SK-MEL-5 (cell line): ENCODE measurements at regions not wholly inside any gene's neighbourhood (a gene's known extent, or its start where the extent isn't known, plus 50 kb on each side); places are given as distances from the start of the nearest gene placed in this dataset.
A peak's percentile ranks its signal among the peaks of the same experiment; 100 is the strongest.
"Not testable (repeated sequence)": the region's sequence is repeated elsewhere in the genome, so short reads cannot be mapped to it uniquely, and the experiment has no call there.

Experiments
- DNase-seq: peaks from one replicate; pipeline ENCODE4 v3.0.0-alpha.2; 2016; ENCODE audit warnings: low read depth, low spot score
- in situ Hi-C: cut with HindIII; loops from 2 replicates; pipeline ENCODE4 v1.10.0; 2016; ENCODE audit warnings: low sequenced_read_pairs, high pct_unique_total_duplicates, low pct_unique_long_range_greater_than_20kb

- in situ Hi-C loops, result no loop called here
- DNase-seq, result no peak
Measured at GRCh38 chr1:95668165-95668564, 434.2 kb downstream of the RWDD3 start.

GRCh38 chr1:95669638-95670037 is 435.6 kb downstream of the RWDD3 start:
- DNase-seq, in situ Hi-C loops: not testable (repeated sequence)

- no peak for DNase-seq
- in situ Hi-C loops, result no loop called here
Measured at GRCh38 chr1:95671098-95671497, 437.1 kb downstream of the RWDD3 start.

- in situ Hi-C loops, result no loop called here
- DNase-seq, result no peak
Measured at GRCh38 chr1:95679262-95679661, 445.3 kb downstream of the RWDD3 start.

- no peak for DNase-seq
- in situ Hi-C loops, result no loop called here
Measured at GRCh38 chr1:95685081-95685480, 451.1 kb downstream of the RWDD3 start.

GRCh38 chr1:95686217-95686616 is 452.2 kb downstream of the RWDD3 start:
- DNase-seq, result no peak
- in situ Hi-C loops, result no loop called here

- in situ Hi-C loops, result no loop called here
- DNase-seq, result no peak
Measured at GRCh38 chr1:95699149-95699953, 465.3 kb downstream of the RWDD3 start.

GRCh38 chr1:95701450-95702173 is 467.6 kb downstream of the RWDD3 start:
- in situ Hi-C loops, result no loop called here
- no peak for DNase-seq

GRCh38 chr1:95703046-95703445 is 469.0 kb downstream of the RWDD3 start:
- in situ Hi-C loops, result no loop called here
- no peak for DNase-seq

GRCh38 chr1:95716097-95716496 is 482.1 kb downstream of the RWDD3 start:
- in situ Hi-C loops, result no loop called here
- no peak for DNase-seq

GRCh38 chr1:95716550-95716949 is 482.5 kb downstream of the RWDD3 start:
- DNase-seq, result no peak
- in situ Hi-C loops, result no loop called here

GRCh38 chr1:95723346-95723745 is 489.3 kb downstream of the RWDD3 start:
- DNase-seq, result no peak
- in situ Hi-C loops, result no loop called here

- in situ Hi-C loops, result no loop called here
- DNase-seq, result no peak
Measured at GRCh38 chr1:95728841-95729240, 494.8 kb downstream of the RWDD3 start.

- peak; percentile 16 for DNase-seq
- in situ Hi-C loops, result no loop called here
Measured at GRCh38 chr1:95730986-95731385, 497.0 kb downstream of the RWDD3 start.

GRCh38 chr1:95731466-95731865 is 497.5 kb downstream of the RWDD3 start:
- in situ Hi-C loops, result no loop called here
- DNase-seq, result no peak

GRCh38 chr1:95733031-95733430 is 499.0 kb downstream of the RWDD3 start:
- in situ Hi-C loops, result no loop called here
- DNase-seq, result no peak

- no peak for DNase-seq
- in situ Hi-C loops, result no loop called here
Measured at GRCh38 chr1:95733671-95734070, 499.7 kb downstream of the RWDD3 start.

GRCh38 chr1:95734560-95734959 is 500.6 kb downstream of the RWDD3 start:
- in situ Hi-C loops, result no loop called here
- no peak for DNase-seq

GRCh38 chr1:95742591-95743089 is 508.6 kb downstream of the RWDD3 start:
- DNase-seq, result no peak
- in situ Hi-C loops, result no loop called here
